GM19468 (cell line): ENCODE measurements at regions not wholly inside any gene's neighbourhood (a gene's known extent, or its start where the extent isn't known, plus 50 kb on each side); places are given as distances from the start of the nearest gene placed in this dataset.
"Not testable (repeated sequence)": the region's sequence is repeated elsewhere in the genome, so short reads cannot be mapped to it uniquely, and the experiment has no call there.

Experiments used
- ATAC-seq: cut with Tn5 transposase; IDR thresholded peaks from one replicate; pipeline ENCODE4 v1.9.1; 2021; ENCODE audit warnings: mild to moderate bottlenecking, moderate library complexity, moderate number of reproducible peaks; ENCODE audit not compliant: unreplicated experiment; ENCODE audit errors: extremely low read depth

DNA sequence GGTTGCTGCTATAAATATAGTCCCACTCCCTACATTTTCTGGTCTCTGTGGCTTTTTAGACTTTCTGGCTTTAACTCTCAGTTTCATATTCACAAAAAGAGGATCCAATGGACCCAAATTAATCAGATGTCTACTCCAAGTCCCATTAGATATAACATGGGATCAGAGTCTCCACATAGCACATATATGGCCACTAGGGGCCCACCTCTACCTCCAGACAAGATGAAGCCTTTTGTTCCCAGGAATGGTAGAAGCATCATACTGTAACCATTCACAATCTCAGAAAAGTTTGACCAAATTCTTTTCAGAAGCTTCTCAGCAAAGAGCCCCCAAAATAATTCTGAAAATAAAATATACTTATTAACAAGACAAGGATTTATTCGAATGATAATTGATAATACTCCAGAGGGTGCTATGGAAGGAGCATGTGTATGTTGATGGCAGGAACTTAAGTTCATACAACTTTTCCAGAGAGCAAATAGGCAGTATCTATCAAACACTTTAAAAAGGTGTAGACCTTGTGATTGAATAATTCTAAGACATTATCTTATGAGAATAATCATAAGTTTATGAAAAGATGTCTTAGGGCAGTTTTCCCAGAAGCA is 382.3 kb upstream of the CRIM1 start:
- ATAC-seq: peak; percentile 45

DNA sequence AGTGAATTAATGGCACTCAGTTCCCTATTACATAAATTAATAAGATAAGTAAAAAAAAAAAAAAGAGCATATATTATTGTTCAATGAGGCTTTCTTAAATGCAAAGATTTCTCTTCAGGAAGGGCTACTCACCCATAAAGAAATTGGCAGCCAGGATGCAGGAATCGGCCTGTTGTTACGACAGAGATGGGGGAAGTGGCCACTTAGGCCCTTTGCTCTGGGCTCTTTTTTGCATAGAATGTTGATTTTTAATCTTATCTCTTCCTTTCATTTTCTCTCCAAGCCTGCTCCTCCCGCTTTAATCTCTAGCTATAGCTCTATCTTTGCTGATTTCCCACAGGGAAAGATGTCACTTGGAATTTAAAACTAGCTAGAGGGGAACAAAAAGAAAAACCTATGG is 391.8 kb upstream of the CRIM1 start:
- ATAC-seq: no peak

DNA sequence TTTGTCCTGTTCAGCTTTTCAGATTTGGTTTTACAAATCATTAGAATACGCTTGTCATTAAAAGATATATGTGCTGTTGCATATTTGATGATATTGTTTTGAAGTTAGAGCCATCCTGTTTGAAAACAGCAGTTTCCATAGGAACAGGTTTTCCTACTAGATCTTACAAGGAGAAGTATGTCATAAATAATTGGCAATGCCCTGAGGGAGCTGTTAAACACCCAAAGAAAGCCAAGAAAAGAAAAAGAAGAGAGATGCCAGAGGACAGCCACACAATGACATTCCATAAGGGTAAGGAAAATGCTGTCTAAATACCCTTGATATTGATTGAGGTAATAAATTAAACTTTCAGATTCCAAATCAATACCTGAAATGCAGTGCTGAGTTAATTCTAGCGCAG is 392.2 kb upstream of the CRIM1 start:
- no peak for ATAC-seq

DNA sequence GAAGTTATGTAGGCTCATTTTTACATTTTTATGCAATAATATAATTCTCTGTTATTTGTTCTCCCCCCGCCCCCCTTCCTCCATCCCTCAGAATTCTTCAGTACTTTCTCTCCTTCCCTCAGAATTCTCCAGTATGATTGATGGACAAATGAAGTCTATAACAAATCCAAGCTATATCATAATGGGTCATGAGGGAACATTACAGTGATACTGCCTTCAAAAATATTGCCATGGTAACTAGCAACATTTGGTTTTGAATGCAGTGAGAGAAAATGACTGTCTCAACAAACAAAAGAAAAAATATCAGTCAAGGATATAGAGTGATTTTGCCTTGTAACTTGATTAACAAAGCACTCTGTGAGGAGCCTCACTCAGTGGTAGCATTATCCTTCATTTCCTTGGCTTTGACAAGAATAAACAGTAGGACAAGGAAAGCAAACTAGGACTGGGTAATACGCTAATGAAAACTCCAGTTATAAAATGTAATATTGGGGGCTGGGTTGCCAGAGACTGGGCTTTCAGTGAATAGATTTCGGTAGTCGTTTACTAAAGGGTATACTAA is 392.9 kb upstream of the CRIM1 start:
- ATAC-seq: no peak

DNA sequence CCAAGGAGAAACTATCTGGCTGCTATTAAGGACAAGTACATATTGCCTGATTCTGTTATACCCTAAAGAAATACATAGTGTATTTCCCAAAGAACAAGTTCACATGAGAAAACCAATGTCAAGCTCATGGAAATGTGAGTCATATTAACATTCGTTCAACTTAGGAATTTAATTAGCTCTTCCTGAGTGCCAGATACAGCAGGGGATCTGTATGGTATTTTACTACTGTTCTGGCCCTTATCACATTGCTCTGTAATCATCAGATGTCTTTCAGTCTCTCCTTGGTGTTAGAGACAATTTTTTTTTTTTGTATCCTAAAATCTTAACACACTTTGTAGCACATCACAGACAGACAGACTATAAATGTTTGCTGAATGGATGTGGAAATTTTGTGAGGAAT is 395.0 kb upstream of the CRIM1 start:
- ATAC-seq: no peak

DNA sequence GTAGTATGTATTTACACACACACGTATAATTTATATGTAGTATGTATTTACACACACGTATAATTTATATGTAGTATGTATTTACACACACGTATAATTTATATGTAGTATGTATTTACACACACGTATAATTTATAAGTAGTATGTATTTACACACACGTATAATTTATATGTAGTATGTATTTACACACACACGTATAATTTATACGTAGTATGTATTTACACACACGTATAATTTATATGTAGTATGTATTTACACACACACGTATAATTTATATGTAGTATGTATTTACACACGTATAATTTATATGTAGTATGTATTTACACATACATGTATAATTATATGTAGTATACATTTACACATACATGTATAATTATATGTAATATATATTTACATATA is 398.5 kb upstream of the CRIM1 start:
- not testable (repeated sequence) for ATAC-seq

DNA sequence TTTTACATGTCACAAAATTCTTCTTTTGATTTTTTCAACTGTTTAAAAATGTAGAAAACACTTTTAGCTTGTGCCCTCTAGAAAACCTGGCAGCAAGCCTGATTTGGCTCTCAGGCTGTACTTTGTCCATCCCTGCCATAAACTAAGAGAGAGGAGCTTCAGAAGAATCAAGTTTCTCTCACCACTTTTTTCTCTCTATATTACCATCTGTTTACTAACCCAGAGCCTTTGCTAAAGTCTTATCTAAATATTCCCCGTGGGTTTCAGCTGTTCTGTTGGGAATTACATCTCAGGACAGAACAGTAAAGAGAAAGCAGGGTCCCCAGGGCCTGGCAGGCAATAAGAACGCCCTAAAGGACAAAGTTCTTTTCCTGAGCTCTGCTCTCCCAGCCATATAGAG is 409.1 kb upstream of the CRIM1 start:
- ATAC-seq: no peak

DNA sequence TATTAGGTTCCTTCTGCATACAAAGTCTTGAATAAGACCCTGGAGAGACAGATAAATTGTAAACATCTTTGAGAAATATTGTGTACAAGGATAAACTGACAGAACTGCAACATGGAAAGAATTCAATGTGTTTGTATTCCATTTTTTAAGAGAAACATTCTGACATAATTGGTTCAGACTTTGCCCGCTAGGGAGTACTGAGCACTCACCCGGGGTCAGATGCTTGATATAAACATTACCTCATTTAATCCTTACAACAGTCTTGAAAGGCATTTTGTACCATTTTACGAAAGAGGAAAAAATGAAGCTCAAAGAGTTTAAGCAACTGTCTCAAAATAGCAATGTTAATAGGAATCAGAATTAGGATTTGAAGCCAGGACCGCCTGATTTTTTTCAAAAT is 416.7 kb upstream of the CRIM1 start:
- ATAC-seq: no peak

DNA sequence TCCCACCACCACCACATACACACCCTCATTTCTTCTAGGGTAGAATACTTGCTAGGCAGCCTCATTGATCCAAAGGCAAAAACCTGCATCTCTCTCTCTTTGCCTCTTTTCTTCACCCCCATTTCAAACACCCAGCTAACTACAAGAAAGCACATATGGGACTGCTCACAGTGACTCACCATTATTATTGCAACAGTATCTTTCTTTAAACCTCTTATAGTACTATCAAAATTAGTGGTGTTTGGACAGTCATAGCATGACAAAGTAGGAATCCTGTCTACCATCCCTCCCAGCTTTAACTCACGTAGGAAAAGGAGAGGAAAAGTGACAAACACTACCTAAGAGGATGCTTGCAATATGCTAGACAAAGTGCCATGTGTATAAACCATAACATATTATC is 422.5 kb upstream of the CRIM1 start:
- ATAC-seq: no peak

DNA sequence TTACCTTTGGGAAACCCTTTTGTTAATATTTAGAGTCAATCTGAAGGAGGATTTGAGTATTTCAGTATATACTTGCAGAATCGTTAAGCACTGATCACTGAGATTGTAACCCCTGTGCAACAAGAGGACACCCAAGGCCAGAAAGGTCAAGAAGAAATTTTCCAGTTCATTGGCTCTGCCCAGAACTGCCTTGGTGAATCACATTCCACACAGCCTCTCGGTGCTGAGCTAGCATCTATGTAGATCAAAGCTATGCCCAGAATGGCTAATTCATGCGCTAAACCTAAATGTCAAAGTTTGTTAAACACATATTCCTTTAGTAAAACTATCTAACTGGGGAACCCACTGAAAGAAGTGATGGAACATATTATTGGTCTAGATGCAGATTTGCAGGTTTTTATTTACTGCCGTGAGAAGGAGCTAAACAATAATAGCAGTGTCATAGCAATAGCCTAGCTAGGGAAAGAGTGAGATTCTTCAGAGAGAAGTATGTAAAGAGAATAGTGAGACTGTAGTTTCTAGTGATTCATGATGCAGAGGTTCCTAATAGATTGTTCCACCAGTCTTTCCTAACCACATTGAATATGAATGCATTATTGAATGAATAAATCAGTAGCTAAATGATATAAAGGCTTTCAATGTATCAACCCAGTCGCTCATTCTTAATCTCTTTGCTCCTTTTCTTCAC is 423.2 kb upstream of the CRIM1 start:
- ATAC-seq: no peak

DNA sequence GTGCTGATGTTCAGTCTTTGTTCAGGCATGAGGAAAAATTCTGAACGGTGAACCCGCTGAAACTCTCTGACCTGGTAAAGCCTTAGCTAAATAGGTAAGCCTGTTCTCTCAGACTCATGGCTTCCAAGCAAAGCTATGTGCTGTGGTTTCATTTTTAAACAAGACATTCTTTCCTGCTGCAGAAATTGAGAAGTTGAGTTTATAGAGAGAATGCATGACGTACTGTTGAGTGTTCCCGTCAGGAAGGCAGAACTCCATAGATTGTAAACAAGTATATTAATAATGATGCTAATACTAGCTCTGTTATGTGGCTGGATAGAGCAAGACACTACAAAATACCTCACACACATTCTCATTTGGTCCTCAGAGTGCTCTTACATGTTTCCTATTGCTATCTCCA is 424.0 kb upstream of the CRIM1 start:
- ATAC-seq: no peak

DNA sequence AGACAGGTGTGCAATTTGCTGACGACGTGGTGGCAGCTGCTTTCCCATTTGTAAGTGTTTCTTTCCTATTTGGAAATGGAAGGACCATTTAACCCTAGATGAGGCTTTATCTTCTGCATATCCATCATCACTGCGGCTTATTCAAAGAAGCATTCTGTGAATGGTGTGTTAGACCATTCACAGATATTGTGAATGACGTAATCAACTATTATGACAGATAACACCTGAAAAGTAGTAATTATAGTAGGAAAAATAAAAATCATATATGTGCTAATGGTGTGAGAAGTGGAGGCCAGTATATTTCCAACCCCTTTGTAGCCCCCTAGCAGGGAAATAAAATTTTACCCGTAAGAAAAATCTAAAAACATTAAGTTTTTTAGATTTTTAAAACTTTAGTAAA is 424.5 kb upstream of the CRIM1 start:
- no peak for ATAC-seq

DNA sequence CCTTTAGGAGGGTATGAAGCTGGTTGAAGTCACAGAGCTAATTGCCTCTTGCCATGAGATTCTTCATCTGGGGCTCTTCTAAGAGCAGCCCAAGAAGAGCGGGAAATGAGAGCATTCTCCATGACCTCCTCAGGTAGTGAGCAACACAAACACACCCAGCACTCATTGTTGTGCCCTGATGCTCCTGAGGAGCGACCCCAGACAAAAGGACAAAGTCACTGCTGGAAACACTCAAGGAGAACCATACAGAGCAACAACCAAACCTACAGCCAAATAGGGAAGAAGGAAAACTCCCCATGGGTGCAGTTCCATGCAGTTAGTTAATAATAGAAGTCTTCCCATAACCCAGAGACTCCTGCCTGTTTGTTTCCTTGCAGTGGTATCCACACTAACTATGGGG is 426.0 kb upstream of the CRIM1 start:
- ATAC-seq: no peak

DNA sequence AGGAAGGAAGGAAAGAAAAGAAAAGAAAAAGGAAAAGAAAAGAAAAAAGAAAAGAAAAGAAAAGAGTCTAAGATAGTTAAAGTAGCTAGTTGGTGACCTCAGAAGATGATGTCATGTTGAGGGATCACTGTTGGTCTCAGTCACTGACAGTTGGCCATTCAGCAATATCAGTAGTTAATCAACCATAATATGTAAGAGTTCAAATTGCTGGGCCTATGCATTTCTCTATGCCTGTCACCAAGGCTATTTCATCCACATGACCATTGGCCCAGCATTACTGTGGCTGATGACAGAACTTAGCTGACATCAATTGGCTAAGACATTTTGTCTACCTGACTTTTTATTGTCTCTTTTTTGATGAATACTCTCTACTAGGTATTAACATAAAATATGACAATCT is 435.5 kb upstream of the CRIM1 start:
- no peak for ATAC-seq

DNA sequence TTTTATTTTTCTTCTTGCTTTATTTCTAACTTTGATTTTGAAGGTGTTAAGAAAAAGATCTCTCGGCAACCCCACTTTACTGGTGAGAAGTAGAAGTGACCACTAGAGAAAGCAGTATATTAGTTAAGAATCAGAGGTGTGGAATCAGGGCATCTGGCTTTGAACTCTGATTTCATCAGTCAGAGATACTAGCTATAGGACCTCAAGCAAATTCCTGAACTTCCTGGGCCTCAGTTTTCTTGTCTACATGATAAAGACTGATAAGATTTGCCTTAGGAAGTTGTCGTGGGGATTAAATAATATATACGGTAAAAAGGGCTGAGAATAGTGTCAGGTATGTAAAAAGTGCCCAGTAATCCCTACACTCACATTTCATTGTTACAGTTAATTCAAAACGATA is 440.3 kb upstream of the CRIM1 start:
- no peak for ATAC-seq

DNA sequence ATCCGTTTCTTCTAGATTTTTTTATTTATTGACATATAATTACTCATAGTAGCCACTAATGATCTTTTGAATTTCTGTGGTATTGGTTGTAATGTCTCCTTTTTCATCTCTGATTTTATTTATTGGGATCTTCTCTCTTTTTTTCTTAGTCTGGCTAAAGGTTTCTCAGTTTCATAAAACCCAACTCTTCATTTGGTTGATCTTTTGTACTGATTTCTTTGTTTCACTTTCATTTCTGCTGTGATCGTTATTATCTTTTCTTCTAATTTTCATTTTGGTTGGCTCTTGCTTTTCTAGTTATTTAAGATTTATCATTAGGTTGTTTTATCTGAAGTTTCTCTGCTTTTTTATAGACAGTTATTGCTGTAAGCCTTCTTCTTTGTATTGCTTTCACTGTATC is 463.6 kb upstream of the CRIM1 start:
- no peak for ATAC-seq

DNA sequence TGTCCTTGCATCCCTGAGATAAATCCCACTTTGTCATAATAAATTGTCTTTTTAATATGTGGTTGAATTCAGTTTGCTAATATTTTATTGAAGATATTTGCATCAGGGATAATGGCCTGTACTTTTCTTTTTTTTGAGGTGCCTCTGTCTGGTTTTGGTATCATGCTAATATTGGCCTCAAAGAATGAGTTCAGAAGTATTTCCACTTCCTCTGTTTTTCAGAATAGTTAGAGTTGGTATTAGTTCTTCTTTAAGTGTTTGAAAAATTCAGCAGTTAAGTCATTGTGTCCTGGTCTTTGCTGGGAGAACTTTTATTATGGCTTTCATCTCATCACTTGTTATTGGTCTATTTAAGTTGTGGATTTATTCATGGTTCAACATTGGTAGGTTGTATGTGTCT is 464.1 kb upstream of the CRIM1 start:
- peak; percentile 28 for ATAC-seq

DNA sequence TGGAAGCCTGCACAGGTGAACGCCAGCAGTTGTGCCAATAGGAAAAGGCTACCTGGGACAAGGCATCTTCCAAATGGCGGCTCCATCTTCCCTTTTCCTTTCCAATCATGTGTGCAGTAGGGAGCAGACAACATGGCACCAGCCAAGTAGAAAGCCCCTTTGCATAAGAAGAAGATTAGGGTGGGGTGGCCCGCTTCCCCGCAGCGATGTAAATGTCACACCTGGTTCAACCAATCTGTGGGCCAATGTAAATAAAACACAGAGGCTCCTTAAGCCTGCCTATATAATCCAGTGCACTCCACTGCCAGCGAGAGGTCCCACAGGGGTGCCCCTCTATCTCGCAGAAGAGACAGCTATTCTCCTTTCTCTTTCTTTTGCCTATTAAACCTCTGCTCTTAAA is 468.4 kb upstream of the CRIM1 start:
- no peak for ATAC-seq

DNA sequence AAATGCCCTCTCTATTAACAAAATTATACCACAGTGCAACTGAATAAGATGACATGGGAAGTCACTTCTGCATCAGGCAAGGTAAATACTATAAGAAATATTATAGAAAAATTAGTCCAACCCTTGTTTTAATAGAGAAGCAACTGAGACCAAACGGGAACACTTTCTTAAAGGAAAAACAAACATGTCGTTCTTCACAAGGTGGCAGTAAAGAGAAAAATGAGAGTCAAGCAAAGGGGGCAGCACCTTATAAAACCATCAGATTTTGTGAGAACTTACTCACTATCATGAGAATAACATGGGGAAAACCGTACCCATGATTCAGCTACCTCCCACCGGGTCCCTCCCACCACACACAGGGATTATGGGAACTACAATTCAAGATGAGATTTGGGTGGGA is 481.7 kb upstream of the CRIM1 start:
- no peak for ATAC-seq

DNA sequence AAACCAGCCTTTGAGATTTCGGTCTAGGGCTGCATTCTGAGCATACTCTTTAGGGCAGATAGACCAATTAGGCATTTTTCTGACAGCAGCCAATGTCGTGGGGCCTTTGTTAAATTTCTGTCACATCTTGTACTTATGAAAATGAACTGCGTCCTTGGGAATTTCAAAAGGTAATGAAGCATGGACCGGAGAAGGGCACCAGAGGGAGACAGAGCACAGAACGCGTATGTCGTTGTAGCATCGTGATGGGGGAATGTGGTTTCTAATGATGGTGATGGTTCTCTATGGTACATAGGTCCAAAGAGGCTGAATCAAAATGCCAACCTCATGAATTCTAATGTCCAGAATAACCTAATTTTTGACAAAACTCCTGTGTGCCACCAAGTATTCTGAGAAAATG is 483.9 kb upstream of the CRIM1 start:
- ATAC-seq: no peak

DNA sequence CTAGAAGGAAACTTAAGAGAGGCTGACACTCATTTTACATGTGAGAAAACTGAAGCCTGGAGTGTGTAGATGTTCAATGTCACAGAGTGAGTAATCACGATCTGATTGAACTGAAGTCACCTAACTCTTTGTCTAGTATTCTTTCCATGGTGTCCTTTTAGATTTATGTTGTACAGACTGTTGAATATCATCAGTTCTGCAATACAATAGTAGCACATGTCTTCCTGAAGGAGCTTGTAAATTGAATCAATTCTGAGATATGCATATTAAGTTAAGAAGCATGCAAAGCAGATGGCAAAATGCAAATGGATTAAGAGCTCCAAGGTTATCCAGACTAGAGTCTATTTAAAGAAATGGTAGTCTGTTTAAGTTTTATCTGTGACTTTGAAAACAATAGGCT is 484.9 kb upstream of the CRIM1 start:
- no peak for ATAC-seq

DNA sequence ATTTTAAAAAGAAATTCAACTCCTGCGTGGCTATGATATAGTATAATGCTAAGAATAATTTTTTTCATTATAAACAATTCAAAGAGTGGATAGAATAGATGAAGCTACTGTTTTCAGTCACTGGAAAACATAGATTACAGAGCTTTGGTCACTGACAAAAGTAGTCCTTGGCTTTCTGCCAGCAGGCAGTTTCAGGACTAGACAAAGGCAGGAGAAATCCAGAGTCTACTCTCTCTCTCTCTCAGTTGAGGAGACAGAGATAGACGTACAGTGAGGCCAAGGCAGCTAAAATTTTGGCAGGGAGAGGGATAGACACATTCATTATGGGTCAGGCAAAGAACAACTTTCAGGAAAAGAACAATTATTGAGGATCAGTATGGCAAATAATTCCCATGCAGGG is 491.4 kb upstream of the CRIM1 start:
- ATAC-seq: no peak
